ENCODE measurements at regions not wholly inside any gene's neighbourhood (a gene's known extent, or its start where the extent isn't known, plus 50 kb on each side); places are given as distances from the start of the nearest gene placed in this dataset.

- H4K20me1 ChIP-seq (ENCODE audit: control insufficient read depth, extremely low read depth, insufficient read depth, low read length), result no peaks in the 10 kb centered on the region
- H3K4me2 ChIP-seq (ENCODE audit: control insufficient read depth, extremely low read depth, insufficient read depth, low read depth, low read length), result no peak overlapping the region
- no peaks in the 10 kb centered on the region for H3K9me3 ChIP-seq (ENCODE audit: control insufficient read depth, low read depth, low read length)
- H3K79me2 ChIP-seq (ENCODE audit: control insufficient read depth, insufficient read depth, low read length), result no peaks in the 10 kb centered on the region
- no peak overlapping the region for H3K4me3 ChIP-seq (ENCODE audit: control insufficient read depth in 2 of 3, extremely low read depth in 1 of 3, insufficient read depth in 2 of 3, low read depth in 1 of 3, low read length in 3 of 3)
- FAIRE-seq (no peak), DNase-seq (ENCODE audit: low read depth, low spot score) (no peak)
- H3K36me3 ChIP-seq (ENCODE audit: control insufficient read depth in 2 of 2, extremely low read depth in 1 of 2, insufficient read depth in 2 of 2, low read length in 2 of 2), result no peaks in the 10 kb centered on the region
- H3K9ac ChIP-seq (ENCODE audit: control insufficient read depth, extremely low read depth, insufficient read depth, low read length), result no peak overlapping the region
- H2AFZ ChIP-seq (ENCODE audit: control insufficient read depth, low read length), result no peak overlapping the region
- no peak for TF ChIP-seq EZH2 (IDR thresholded peaks at IDR 0.05; ENCODE audit: low read length)
- no peak for TF ChIP-seq CTCF (optimal IDR thresholded peaks at IDR 0.05 in 1 of 3, IDR thresholded peaks at IDR 0.05 in 1 of 3, conservative IDR thresholded peaks at IDR 0.05 in 1 of 3; ENCODE audit: extremely low read depth in 1 of 3, insufficient read depth in 2 of 3, low read length in 3 of 3)
- no peak overlapping the region for H3K27ac ChIP-seq (ENCODE audit: control insufficient read depth, insufficient read depth, low read length)
- no peaks in the 10 kb centered on the region for H3K4me1 ChIP-seq (ENCODE audit: control insufficient read depth, extremely low read depth, insufficient read depth, low read length)
- no peaks in the 10 kb centered on the region for H3K27me3 ChIP-seq (ENCODE audit: control insufficient read depth, extremely low read depth, insufficient read depth, low read length)
- H3K9me1 ChIP-seq (ENCODE audit: control insufficient read depth, extremely low read depth, insufficient read depth, low read length), result no peaks in the 10 kb centered on the region
- dilution Hi-C loops (cut with MboI; ENCODE audit: extremely low pct_ligation_motif_present, low sequenced_read_pairs), result no loop called here
Measured at GRCh38 chr14:36455241-36455627, 64.8 kb downstream of the NKX2-1 start.

DNA sequence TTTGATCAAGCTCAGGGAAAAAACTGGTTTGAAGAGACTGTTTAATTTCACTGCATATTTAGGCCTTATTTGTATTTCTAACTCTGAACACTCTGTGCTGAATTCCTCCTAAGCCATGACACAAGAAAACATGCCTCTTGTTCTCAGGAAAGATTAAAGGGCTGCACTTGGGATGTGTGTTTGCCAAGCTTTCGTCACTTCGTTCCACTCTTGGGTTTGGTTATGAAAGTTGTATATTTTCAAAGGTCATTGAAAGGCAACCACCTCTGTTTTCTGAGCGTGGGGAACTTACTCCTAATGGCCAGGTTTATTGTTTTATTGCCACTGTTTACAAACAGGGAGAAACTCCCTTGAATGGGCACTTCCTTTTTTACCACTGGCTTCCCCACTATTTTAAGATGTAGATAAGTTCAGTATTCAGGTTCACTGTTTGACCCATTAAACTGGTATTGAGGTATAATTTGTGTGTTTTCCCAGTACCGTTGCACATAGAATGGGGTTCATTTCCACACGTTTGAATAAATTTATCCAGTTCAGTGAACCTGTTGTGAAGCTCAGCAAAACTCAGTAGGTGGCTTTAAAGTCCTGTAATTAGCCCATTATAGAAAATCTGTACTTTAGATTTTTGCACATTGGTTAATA lies 65.3 kb downstream of the NKX2-1 start:
- Histone ChIP-seq H3K27ac (ENCODE audit: control insufficient read depth, insufficient read depth, low read length) (no peak overlapping the region), H3K27me3 (ENCODE audit: control insufficient read depth, extremely low read depth, insufficient read depth, low read length) (no peaks in the 10 kb centered on the region), H3K9me1 (ENCODE audit: control insufficient read depth, extremely low read depth, insufficient read depth, low read length) (no peaks in the 10 kb centered on the region), H3K9me3 (ENCODE audit: control insufficient read depth, low read depth, low read length) (no peaks in the 10 kb centered on the region), H3K4me1 (ENCODE audit: control insufficient read depth, extremely low read depth, insufficient read depth, low read length) (no peaks in the 10 kb centered on the region), H2AFZ (ENCODE audit: control insufficient read depth, low read length) (no peak overlapping the region), H3K79me2 (ENCODE audit: control insufficient read depth, insufficient read depth, low read length) (no peaks in the 10 kb centered on the region), H3K4me2 (ENCODE audit: control insufficient read depth, extremely low read depth, insufficient read depth, low read depth, low read length) (no peak overlapping the region), H3K9ac (ENCODE audit: control insufficient read depth, extremely low read depth, insufficient read depth, low read length) (no peak overlapping the region), H3K36me3 (ENCODE audit: control insufficient read depth in 2 of 2, extremely low read depth in 1 of 2, insufficient read depth in 2 of 2, low read length in 2 of 2) (no peaks in the 10 kb centered on the region), H3K4me3 (ENCODE audit: control insufficient read depth in 2 of 3, extremely low read depth in 1 of 3, insufficient read depth in 2 of 3, low read depth in 1 of 3, low read length in 3 of 3) (no peak overlapping the region), H4K20me1 (ENCODE audit: control insufficient read depth, extremely low read depth, insufficient read depth, low read length) (no peaks in the 10 kb centered on the region)
- dilution Hi-C loops (cut with MboI; ENCODE audit: extremely low pct_ligation_motif_present, low sequenced_read_pairs), result no loop called here
- TF ChIP-seq CTCF (optimal IDR thresholded peaks at IDR 0.05 in 1 of 3, IDR thresholded peaks at IDR 0.05 in 1 of 3, conservative IDR thresholded peaks at IDR 0.05 in 1 of 3; ENCODE audit: extremely low read depth in 1 of 3, insufficient read depth in 2 of 3, low read length in 3 of 3) (no peak), EZH2 (IDR thresholded peaks at IDR 0.05; ENCODE audit: low read length) (no peak)
- DNase-seq (ENCODE audit: low read depth, low spot score) (no peak), FAIRE-seq (no peak)

Data from keratinocyte (primary cell).